GM18502 (cell line): ENCODE measurements at regions not wholly inside any gene's neighbourhood (a gene's known extent, or its start where the extent isn't known, plus 50 kb on each side); places are given as distances from the start of the nearest gene placed in this dataset.
"Not testable (repeated sequence)": the region's sequence is repeated elsewhere in the genome, so short reads cannot be mapped to it uniquely, and the experiment has no call there.

Experiments
- ATAC-seq: cut with Tn5 transposase; IDR thresholded peaks from one replicate; pipeline ENCODE4 v1.9.1; 2021; ENCODE audit warnings: mild to moderate bottlenecking; ENCODE audit not compliant: unreplicated experiment, poor library complexity

- ATAC-seq: no peak
These were observed 56.2 kb upstream of the TNPO1 start for GRCh38 chr5:72760259-72760658.

GRCh38 chr5:72752909-72753308 is 63.6 kb upstream of the TNPO1 start:
- ATAC-seq: no peak

- no peak for ATAC-seq
These were observed 67.0 kb upstream of the TNPO1 start for GRCh38 chr5:72749362-72749997.

GRCh38 chr5:72747826-72748225 is 68.6 kb upstream of the TNPO1 start:
- ATAC-seq: no peak

- ATAC-seq: no peak
These were observed 69.7 kb upstream of the TNPO1 start for GRCh38 chr5:72746736-72747135.

- no peak for ATAC-seq
These were observed 72.3 kb upstream of the TNPO1 start for GRCh38 chr5:72744136-72744535.

GRCh38 chr5:72741805-72742204 is 74.7 kb upstream of the TNPO1 start:
- no peak for ATAC-seq

- no peak for ATAC-seq
These were observed 82.7 kb upstream of the TNPO1 start for GRCh38 chr5:72733810-72734209.

- ATAC-seq: no peak
These were observed 92.9 kb upstream of the TNPO1 start for GRCh38 chr5:72723581-72723980.

- no peak for ATAC-seq
These were observed 93.5 kb upstream of the TNPO1 start for GRCh38 chr5:72722792-72723452.

- no peak for ATAC-seq
These were observed 94.6 kb upstream of the TNPO1 start for GRCh38 chr5:72721844-72722243.

GRCh38 chr5:72720205-72720604 is 96.3 kb upstream of the TNPO1 start:
- no peak for ATAC-seq

GRCh38 chr5:72711351-72711750 is 105.1 kb upstream of the TNPO1 start:
- no peak for ATAC-seq

- no peak for ATAC-seq
These were observed 107.1 kb upstream of the TNPO1 start for GRCh38 chr5:72709341-72709740.

- no peak for ATAC-seq
These were observed 111.3 kb upstream of the TNPO1 start for GRCh38 chr5:72705178-72705577.

GRCh38 chr5:72703876-72704275 is 112.6 kb upstream of the TNPO1 start:
- ATAC-seq: no peak

- ATAC-seq: no peak
These were observed 113.5 kb upstream of the TNPO1 start for GRCh38 chr5:72702881-72703434.

- ATAC-seq: not testable (repeated sequence)
These were observed 114.4 kb upstream of the TNPO1 start for GRCh38 chr5:72702105-72702504.

GRCh38 chr5:72698481-72698880 is 118.0 kb upstream of the TNPO1 start:
- ATAC-seq: no peak

- ATAC-seq: no peak
These were observed 118.8 kb upstream of the TNPO1 start for GRCh38 chr5:72697622-72698021.

- ATAC-seq: no peak
These were observed 120.8 kb upstream of the TNPO1 start for GRCh38 chr5:72695659-72696058.

- no peak for ATAC-seq
These were observed 121.6 kb upstream of the TNPO1 start for GRCh38 chr5:72694856-72695255.
